Mesodermal cell (in vitro differentiated cells): ENCODE measurements at regions not wholly inside any gene's neighbourhood (a gene's known extent, or its start where the extent isn't known, plus 50 kb on each side); places are given as distances from the start of the nearest gene placed in this dataset.

ENCODE experiments used
- H3K27ac ChIP-seq: 2 replicates; pipeline ENCODE4 v1.7.0; 2013; ENCODE audit warnings: mild to moderate bottlenecking, low read depth, low read length, moderate library complexity; ENCODE audit not compliant: severe bottlenecking
- H3K36me3 ChIP-seq: 2 replicates; pipeline ENCODE4 v1.7.1; 2013; ENCODE audit warnings: mild to moderate bottlenecking, low read length, moderate library complexity; ENCODE audit not compliant: control insufficient read depth, insufficient read depth
- H3K4me1 ChIP-seq: one replicate; pipeline ENCODE4 v1.7.1; 2013; ENCODE audit warnings: mild to moderate bottlenecking, low read length; ENCODE audit not compliant: insufficient read depth, control insufficient read depth, poor library complexity, severe bottlenecking
- H3K4me3 ChIP-seq: 2 replicates; pipeline ENCODE4 v1.7.0; 2013; ENCODE audit warnings: low read length, control low read depth, mild to moderate bottlenecking; ENCODE audit not compliant: insufficient read depth, poor library complexity, severe bottlenecking; ENCODE audit errors: extremely low read depth
- H3K9me3 ChIP-seq: 2 replicates; pipeline ENCODE4 v1.7.1; 2013; ENCODE audit warnings: mild to moderate bottlenecking, low read length, moderate library complexity; ENCODE audit not compliant: control insufficient read depth
- WGBS, 2 experiments: methylation state at CpG; one replicate each; pipeline ENCODE4 v1.1.5; 2013; ENCODE audit warnings: missing lambda C conversion rate in 2 of 2; ENCODE audit not compliant: insufficient coverage in 2 of 2; 5-methylcytosine and 5-hydroxymethylcytosine counted together

DNA sequence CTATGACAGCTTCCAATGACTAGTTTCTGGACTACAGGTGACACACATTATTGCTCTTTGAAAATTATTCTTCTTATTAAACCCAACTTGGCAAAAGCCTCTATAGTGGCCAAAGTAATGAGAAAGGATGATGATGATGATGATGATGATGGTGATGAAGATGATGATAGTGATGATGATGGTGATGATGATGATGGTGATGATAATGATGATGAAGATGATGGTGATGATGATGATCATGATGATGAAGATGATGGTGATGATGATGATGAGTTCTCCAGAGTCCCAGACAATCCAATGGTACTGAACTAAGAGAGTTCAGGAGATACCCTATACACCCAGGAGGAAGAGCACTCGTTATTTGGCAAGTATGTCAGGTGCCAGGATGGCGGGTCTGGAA is 739.4 kb downstream of the IRX1 start:
- no peaks in the 10 kb centered on the region for H3K9me3 ChIP-seq
- no peaks in the 10 kb centered on the region for H3K4me1 ChIP-seq
- H3K36me3 ChIP-seq = no peaks in the 10 kb centered on the region
- no peak overlapping the region for H3K4me3 ChIP-seq
- WGBS, 2 experiments = 70% methylated on average over 2 of the region's 2 CpGs; no CpG with 5 or more reads in 1 of the 2 experiments
- H3K27ac ChIP-seq = no peak overlapping the region

DNA sequence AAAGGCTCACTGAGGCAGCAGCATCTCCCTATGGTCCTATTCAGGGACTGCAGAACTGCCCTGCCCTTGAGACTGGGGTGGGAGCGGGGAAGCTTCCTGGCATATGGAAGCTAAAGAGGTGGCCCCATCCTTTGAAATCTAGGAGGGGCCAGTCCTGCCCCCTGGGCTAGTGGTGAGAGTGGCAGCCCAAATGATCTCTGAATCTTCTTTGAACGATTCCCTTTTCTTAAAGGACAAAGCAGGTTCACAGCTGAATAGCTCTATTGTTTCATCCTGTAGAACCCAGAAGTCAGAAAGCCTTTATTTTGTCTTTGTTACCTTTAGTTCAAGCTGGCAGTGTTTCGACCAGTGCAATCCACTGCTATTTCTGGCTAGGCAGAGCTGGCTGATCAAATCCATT is 741.9 kb downstream of the IRX1 start:
- H3K36me3 ChIP-seq = no peaks in the 10 kb centered on the region
- H3K27ac ChIP-seq = no peak overlapping the region
- no peak overlapping the region for H3K4me3 ChIP-seq
- no peaks in the 10 kb centered on the region for H3K4me1 ChIP-seq
- WGBS, 2 experiments = 57 to 89% methylated on average over 2 to 3 of the region's 3 CpGs
- no peaks in the 10 kb centered on the region for H3K9me3 ChIP-seq

DNA sequence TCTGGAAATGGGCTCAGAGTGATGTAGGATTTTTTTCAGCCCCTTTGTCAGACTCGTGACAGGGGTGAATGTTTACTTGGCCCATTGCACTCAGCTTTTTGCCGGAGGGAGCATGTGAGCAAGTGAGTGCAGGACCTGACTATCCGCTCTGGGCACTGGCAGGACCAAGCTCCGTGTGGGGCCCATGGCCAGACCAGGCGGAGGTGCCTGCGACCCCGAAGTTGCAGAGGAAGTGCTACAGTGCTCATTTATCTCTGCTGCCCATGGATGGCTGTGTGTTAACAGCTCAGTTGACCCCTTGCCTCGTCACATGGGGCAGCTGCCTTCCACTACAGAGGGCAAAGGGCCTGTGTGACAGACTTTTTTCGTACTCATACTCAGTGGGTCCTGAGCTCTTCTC is 744.3 kb downstream of the IRX1 start:
- Histone ChIP-seq H3K27ac (no peak overlapping the region), H3K4me1 (no peaks in the 10 kb centered on the region), H3K9me3 (no peaks in the 10 kb centered on the region), H3K36me3 (no peaks in the 10 kb centered on the region), H3K4me3 (no peak overlapping the region)
- 92 to 94% methylated on average over 8 of the region's 9 CpGs for WGBS, 2 experiments

GRCh38 chr5:4345850-4346249 is 750.2 kb downstream of the IRX1 start:
- Histone ChIP-seq H3K4me3 (no peak overlapping the region), H3K4me1 (no peaks in the 10 kb centered on the region), H3K27ac (no peak overlapping the region), H3K36me3 (no peaks in the 10 kb centered on the region), H3K9me3 (no peaks in the 10 kb centered on the region)
- WGBS, 2 experiments = 100% methylated on average over 1 of the region's 1 CpG; no CpG with 5 or more reads in 1 of the 2 experiments

GRCh38 chr5:4348423-4348822 is 752.8 kb downstream of the IRX1 start:
- Histone ChIP-seq H3K27ac (no peak overlapping the region), H3K4me1 (no peaks in the 10 kb centered on the region), H3K36me3 (no peaks in the 10 kb centered on the region), H3K9me3 (no peaks in the 10 kb centered on the region), H3K4me3 (no peak overlapping the region)
- 100% methylated on average over 1 of the region's 3 CpGs; no CpG with 5 or more reads in 1 of the 2 experiments for WGBS, 2 experiments

DNA sequence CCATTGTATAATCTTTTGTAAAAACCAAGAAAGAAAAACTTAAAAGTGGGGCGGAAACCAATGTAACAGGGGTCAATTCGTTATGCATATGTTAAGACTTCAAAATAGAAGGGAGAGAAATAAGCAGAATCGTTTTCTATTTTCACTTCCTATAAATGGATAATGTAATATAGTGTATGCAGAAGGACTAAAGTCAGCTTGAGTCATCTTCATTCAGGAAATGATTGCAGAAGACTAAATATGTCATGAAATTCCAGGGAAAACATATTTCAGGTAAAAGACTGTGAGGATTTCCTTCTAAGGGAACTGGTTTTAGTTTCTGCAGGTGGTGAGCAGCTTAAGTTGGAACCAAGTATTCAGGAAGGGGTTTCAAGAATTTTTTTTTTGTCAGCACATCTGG is 753.3 kb downstream of the IRX1 start:
- Histone ChIP-seq H3K4me1 (no peaks in the 10 kb centered on the region), H3K4me3 (no peak overlapping the region)

DNA sequence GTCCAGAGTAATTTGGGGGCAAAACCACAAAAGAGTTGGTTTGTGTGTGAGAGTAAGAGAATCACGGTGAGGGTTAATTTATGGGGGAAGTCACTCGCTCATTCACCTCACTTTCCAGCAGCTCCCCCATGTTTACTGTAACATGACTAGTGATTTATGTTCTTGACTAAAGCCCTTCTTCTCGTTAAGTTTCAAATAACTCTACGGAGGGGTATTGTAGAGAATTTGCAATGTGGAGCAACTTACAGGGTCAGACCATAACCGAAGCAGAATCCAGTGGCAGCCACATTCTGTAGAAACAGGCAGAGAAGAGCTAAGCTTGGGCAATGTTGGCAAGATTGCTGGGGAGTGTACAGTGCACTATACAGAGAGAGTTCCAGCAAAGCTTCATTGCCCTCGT is 760.6 kb downstream of the IRX1 start:
- Histone ChIP-seq H3K4me3 (no peak overlapping the region), H3K36me3 (no peaks in the 10 kb centered on the region), H3K9me3 (no peaks in the 10 kb centered on the region), H3K27ac (no peak overlapping the region), H3K4me1 (no peaks in the 10 kb centered on the region)
- WGBS, 2 experiments = 81 to 89% methylated on average over 3 to 4 of the region's 6 CpGs

More for the DNA sequence above, 753.3 kb downstream of the IRX1 start:
- Histone ChIP-seq H3K36me3 (no peaks in the 10 kb centered on the region), H3K27ac (no peak overlapping the region), H3K9me3 (no peaks in the 10 kb centered on the region)
- WGBS, 2 experiments = 100% methylated on average over 2 of the region's 3 CpGs; no CpG with 5 or more reads in 1 of the 2 experiments

GRCh38 chr5:4359847-4360246 is 764.2 kb downstream of the IRX1 start:
- no peaks in the 10 kb centered on the region for H3K36me3 ChIP-seq
- H3K9me3 ChIP-seq = no peaks in the 10 kb centered on the region
- H3K27ac ChIP-seq = no peak overlapping the region
- no CpG with 5 or more reads among the region's 2 CpGs for WGBS, 2 experiments
- H3K4me1 ChIP-seq = no peaks in the 10 kb centered on the region
- no peak overlapping the region for H3K4me3 ChIP-seq

DNA sequence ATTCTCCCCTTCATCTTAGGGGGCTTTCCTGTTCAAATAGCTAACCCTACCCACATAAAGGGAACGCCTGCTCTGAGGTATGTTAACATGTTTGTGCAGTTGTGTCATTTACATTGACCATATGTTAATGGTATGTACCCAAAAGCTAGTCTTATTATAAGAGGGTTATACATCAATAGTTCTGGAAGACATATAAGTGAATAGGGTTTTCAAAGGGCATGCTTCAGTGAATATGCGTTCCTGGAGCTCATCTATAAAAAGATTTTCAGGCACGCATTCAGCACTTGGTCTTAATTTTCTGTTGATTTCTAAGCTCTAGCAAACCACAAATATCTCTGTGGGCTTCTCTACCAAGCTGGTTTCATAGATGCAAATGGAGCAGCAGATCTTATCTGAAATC is 766.1 kb downstream of the IRX1 start:
- Histone ChIP-seq H3K9me3 (no peaks in the 10 kb centered on the region), H3K4me1 (no peaks in the 10 kb centered on the region), H3K4me3 (no peak overlapping the region), H3K36me3 (no peaks in the 10 kb centered on the region), H3K27ac (no peak overlapping the region)
- WGBS, 2 experiments = 91 to 93% methylated on average over 2 of the region's 3 CpGs

- Histone ChIP-seq H3K36me3 (no peaks in the 10 kb centered on the region), H3K9me3 (no peaks in the 10 kb centered on the region), H3K27ac (no peak overlapping the region), H3K4me1 (no peaks in the 10 kb centered on the region), H3K4me3 (no peak overlapping the region)
- WGBS, 2 experiments = 100% methylated on average over 1 of the region's 2 CpGs
Observed at GRCh38 chr5:4362411-4362810, 766.8 kb downstream of the IRX1 start.

- H3K4me1 ChIP-seq = no peaks in the 10 kb centered on the region
- no peak overlapping the region for H3K4me3 ChIP-seq
- no peak overlapping the region for H3K27ac ChIP-seq
- H3K9me3 ChIP-seq = no peaks in the 10 kb centered on the region
- WGBS, 2 experiments = 86% methylated on average over 1 of the region's 2 CpGs; no CpG with 5 or more reads in 1 of the 2 experiments
- H3K36me3 ChIP-seq = no peaks in the 10 kb centered on the region
Observed at GRCh38 chr5:4363045-4363444, 767.4 kb downstream of the IRX1 start.
